Stomach (tissue), 4 donors: ENCODE measurements at regions not wholly inside any gene's neighbourhood (a gene's known extent, or its start where the extent isn't known, plus 50 kb on each side); places are given as distances from the start of the nearest gene placed in this dataset.

Experiments used
- EP300 ChIP-seq: sonication (generic); formaldehyde crosslinking; IDR thresholded peaks from one replicate; pipeline ENCODE4 v1.6.1; 2017; ENCODE audit warnings: antibody characterized with exemption
- POLR2A ChIP-seq, 4 donors: fragments of 450-650 bp; IDR thresholded peaks; one replicate each; pipeline ENCODE4 v1.6.1; 2016; ENCODE audit warnings: antibody characterized with exemption in 4 of 4, control low read depth in 2 of 4, mild to moderate bottlenecking in 1 of 4, moderate library complexity in 1 of 4
- POLR2AphosphoS5 ChIP-seq, 3 donors: sonication (generic); formaldehyde crosslinking; IDR thresholded peaks; one replicate each; pipeline ENCODE4 v1.6.1; 2016; ENCODE audit warnings: antibody characterized with exemption in 3 of 3
- TF ChIP-seq, protein P1 (sequence below), 7 experiments: fragments of 450-650 bp in 4 of 7; fragments of 200-600 bp in 3 of 7; sonication (generic) in 3 of 7; IDR thresholded peaks; one replicate each; pipeline ENCODE4 v1.5.1; 2016 to 2019; ENCODE audit warnings: antibody characterized with exemption in 7 of 7, control low read depth in 2 of 7, mild to moderate bottlenecking in 1 of 7

DNA sequence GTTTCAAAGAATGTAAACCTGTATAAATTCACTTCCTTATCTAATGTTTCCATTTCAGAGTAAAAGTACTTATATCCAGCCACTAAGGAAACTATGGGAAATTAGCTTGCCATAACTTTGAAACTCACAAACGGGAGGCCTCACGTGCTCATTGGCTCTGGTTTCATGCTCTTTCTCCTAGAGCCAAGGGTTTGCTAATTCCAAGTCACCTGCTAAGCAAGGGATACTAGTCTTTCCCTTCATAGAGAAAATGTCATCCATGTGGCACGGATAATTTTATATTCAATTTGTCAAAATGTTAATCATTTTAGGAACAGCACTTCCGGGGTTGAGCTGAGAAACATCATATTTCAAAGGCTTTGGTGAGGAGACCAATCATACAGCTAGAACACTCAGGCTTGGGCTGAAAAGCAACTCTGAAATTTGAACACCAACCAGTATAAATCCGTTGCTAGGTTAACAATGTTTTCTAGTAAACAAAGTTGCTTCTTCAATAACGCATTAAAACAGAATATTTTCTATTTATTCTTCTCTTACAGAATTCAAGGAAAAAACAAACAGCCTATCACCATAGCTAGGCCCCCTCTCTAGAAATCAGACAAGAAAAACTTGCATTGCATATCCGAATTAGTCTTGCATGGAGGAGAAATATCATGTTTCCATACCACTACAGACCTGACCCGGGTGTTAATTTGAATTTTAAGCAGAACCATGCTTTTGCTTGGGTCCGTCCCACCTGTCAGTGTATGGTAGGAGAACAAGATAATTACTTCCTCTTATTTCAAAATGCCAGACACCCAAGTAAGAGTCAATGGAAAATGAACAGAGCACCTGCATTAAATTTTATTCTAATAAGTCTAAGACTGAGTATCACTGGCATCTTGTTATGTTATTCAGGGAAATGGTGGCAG, 196.1 kb upstream of the ESRRG start:
- TF ChIP-seq, protein P1, sequence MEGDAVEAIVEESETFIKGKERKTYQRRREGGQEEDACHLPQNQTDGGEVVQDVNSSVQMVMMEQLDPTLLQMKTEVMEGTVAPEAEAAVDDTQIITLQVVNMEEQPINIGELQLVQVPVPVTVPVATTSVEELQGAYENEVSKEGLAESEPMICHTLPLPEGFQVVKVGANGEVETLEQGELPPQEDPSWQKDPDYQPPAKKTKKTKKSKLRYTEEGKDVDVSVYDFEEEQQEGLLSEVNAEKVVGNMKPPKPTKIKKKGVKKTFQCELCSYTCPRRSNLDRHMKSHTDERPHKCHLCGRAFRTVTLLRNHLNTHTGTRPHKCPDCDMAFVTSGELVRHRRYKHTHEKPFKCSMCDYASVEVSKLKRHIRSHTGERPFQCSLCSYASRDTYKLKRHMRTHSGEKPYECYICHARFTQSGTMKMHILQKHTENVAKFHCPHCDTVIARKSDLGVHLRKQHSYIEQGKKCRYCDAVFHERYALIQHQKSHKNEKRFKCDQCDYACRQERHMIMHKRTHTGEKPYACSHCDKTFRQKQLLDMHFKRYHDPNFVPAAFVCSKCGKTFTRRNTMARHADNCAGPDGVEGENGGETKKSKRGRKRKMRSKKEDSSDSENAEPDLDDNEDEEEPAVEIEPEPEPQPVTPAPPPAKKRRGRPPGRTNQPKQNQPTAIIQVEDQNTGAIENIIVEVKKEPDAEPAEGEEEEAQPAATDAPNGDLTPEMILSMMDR (IDR thresholded peaks at IDR 0.05) = no peak
- TF ChIP-seq POLR2A (IDR thresholded peaks at IDR 0.05) = no peak
- TF ChIP-seq EP300 = no peak
- no peak for TF ChIP-seq POLR2AphosphoS5 (IDR thresholded peaks at IDR 0.05)
